IPS-11a (cell line): ENCODE measurements at regions not wholly inside any gene's neighbourhood (a gene's known extent, or its start where the extent isn't known, plus 50 kb on each side); places are given as distances from the start of the nearest gene placed in this dataset.
"Not testable (repeated sequence)": the region's sequence is repeated elsewhere in the genome, so short reads cannot be mapped to it uniquely, and the experiment has no call there.

Experiments used
- H3K4me3 ChIP-seq: one replicate; pipeline ENCODE4 v1.5.1; 2013; ENCODE audit warnings: low read depth, low read length, control low read depth

DNA sequence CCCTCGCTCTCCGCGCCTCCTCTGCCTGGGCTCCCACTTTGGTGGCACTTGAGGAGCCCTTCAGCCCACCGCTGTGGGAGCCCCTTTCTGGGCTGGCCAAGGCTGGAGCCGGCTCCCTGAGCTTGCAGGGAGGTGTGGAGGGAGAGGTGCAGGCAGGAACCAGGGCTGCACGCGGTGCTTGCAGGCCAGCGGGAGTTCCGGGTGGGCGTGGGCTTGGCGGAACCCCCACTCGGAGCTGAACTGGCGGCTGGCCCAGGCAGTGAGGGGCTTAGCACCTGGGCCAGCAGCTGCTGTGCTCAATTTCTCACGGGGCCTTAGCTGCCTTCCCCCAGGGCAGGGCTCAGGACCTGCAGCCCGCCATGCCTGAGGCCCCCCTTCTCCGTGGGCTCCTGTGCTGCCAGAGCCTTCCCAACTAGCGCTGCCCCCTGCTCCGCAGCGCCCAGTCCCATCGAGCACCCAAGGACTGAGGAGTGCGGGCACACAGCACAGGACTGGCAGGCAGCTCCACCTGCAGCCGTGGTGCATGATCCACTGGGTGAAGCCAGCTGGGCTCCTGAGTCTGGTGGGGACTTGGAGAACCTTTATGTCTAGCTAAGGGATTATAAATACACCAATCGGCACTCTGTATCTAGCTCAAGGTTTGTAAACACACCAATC lies 200.2 kb upstream of the RIMS1 start:
- not testable (repeated sequence) for H3K4me3 ChIP-seq

DNA sequence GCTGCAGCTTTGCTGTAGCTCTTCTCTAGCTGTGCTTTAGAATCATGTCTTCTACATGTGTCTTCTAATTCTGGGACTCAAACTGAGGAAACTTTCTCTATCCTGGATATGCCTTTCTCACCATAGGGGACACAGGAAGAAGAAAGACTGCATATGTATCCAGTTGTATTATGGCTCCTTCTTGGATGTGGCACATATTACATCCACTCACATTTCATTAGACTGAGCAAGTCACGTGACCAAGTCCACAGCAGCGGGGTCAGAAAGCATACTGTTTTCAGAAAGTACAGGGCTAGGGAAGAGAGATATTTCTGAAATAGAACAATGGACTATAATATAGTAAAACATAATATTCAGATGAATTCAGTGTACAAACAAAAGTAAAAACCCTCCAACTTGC lies 187.6 kb upstream of the RIMS1 start:
- H3K4me3 ChIP-seq = no peak overlapping the region

DNA sequence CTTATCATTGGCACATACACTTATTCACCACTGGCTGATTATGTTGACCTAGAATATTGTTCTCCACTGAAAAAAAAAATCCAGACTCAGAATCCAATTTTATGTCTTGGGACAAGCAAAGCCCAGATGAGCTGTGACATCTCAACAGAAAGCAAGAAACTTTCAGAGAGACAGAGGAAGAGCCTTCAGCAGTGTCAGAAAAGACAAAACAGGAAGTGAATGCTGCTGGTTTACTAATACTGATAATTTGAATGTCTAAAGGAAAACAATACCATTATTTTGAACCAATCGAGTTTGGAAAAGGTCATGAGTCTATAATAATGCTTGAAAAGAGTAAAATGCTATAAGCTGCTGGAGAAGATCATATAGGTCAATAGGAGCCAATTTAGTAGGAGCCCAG lies 179.8 kb upstream of the RIMS1 start:
- H3K4me3 ChIP-seq = no peak overlapping the region

DNA sequence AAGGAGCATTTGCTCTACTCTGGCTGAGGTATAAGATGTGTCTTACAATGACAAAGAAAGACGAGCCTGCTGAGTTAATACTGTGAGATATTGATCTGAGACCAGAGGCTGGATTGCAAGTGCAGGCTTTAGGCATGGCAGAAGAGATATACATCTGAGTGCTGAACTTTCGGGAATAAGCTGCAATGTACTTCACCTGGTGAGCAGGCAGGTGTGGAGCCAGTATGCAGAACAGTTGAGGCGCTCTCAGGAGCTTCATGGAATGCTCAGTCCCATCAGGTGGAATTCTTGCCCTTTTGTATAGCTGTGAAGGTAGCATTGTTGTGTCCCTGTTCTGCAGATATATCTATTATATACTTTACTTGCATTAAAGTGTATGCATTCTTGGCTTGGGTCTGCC lies 179.3 kb upstream of the RIMS1 start:
- no peak overlapping the region for H3K4me3 ChIP-seq

DNA sequence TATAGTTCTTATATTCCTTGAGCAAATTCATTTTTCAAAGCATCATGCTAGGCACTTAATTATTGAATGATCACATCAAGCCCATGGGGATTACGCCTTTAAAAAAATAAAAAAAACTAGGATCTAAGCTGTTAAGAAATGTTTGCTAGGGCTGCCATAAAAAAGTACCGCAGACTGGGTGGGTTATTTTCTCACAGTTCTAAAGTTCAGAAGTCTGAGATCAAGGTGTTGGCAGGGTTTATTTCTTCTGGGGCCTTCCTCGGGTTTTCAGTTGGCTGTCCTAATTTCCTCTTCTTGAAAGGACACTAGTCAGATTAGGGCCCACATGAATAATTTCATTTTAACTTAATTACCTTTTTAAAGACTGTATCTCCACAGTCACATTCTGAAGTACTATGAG lies 165.6 kb upstream of the RIMS1 start:
- no peak overlapping the region for H3K4me3 ChIP-seq

DNA sequence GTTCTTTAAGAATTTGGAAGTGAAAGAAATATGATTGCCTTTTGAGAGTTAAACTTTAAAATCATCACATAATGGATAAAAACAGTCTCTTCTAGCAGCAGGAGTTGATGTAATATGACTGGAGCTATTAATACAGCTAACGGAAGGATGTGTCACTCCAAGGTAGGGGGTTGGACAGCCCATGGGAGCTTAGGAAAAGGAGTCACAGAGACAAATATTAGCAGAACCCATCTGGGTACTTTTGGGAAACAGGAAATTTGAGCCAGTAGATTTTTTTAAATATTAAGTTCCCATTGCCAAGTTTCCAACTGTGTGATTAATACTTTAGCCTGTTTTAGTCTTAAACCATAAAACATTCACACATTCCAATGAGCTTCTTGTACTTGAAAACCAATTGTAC lies 164.7 kb upstream of the RIMS1 start:
- no peak overlapping the region for H3K4me3 ChIP-seq

DNA sequence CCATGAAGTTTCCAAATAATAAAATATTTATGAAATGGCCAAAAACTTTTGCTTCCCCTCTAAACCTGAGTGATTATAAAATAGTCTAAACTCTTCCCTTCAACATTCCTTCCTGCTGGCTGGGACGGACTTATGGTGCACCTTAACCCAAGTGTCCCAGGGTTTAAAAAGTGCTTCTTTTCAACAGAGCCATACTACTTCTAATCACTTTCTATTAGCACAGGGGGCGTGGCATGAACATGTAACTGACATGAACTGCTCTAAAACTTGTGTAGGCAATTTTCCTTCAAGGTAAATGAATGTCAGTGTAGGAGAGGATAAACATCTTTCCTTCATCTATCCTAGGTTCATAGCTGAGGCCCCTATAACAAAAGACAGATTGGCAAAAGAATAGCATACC lies 163.6 kb upstream of the RIMS1 start:
- H3K4me3 ChIP-seq = no peak overlapping the region

DNA sequence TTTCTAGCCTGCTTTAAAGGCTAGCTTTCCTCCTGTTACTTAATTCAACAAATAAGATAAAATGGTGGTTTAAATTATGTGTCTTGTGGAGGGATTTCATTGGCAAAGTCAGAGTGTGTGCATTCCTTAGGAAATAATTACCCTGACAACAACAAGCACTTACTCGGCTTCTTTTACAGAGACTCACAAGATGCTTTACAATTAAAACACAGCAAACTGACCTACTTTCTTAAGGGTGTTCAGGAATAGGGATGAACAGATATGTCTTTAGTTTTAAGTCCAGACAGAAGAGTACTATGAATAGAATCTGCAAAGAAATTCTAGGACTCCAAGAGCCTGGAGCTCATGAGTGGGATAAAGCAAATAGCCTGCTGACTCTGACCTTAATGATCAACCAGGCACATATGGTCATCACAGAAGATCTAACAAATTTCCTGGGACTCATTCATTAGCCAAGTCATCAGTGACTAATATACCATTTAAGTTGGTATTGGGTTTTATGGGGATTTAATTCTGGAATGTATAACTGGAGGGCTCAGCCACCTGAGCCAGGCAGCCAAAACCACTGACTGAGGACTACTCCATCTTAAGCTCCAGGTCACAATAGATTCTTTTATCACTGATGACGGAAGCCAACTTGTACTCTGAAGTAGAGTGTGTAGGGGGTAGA lies 161.8 kb upstream of the RIMS1 start:
- H3K4me3 ChIP-seq = no peak overlapping the region

DNA sequence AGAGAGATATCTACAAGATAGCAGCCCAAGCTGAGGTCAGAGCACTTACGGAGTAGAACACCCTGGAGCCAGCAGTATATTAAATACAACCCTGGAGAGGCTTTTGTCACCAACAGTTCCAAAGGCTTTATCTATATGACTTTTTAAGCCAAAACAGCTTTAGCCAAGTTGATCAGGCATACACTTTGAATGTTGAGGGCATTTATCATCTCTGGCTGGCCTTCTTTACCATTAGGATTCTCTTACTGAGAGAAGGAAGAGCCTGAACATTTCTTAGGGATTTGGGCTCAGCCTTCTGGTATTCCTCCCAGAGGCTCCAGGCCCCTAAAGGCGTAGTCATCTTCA lies 161.3 kb upstream of the RIMS1 start:
- H3K4me3 ChIP-seq = no peak overlapping the region

DNA sequence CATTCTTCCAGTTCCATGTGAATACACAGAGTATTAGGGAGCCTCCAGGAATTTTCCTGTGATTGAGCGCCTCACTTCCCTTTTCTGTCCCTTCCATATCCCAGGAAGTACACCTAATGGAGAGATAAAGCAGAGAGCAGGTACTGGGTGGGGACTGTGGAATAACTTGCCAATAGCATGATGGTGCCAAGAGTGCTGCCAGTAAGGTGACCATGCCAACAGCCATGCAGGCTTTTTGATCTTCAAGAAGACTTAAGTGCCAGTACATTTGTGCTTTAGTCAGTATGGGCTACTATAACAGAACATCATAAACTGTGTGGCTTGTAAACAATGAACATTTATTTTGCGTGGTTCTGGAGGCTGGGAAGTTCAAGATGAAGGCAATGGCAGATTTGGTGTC lies 160.2 kb upstream of the RIMS1 start:
- H3K4me3 ChIP-seq = no peak overlapping the region

DNA sequence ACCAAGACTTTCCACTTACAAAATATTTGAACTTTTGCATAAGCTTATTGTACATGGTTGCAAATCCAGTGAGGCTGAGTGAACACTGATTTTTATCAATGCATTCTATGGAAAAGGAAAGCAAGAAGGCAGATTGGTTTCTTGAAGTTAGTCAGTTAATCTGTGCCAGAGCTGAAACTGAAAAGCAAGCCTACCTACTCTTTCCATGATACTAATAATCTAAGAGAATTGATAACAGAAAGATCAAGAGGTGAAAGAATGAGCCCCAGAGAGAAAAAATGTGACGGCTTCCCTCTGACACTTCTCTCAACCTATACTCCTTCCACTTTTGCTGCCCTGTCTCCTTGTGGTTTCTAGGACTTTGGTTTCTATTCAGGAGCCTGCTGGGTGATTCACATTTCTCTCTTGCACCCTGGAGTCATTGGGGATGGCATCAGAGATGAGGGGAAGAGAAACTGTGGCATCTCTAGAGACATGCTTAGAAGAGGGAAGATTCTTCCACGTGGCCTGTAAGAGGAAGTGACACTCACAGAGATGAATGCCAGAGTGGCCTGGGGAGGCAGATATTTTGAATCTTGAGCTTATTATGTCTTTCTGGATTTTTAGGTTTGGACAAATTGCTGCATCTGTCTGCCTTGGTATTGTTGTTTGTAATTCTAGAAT lies 158.6 kb upstream of the RIMS1 start:
- H3K4me3 ChIP-seq = no peak overlapping the region

DNA sequence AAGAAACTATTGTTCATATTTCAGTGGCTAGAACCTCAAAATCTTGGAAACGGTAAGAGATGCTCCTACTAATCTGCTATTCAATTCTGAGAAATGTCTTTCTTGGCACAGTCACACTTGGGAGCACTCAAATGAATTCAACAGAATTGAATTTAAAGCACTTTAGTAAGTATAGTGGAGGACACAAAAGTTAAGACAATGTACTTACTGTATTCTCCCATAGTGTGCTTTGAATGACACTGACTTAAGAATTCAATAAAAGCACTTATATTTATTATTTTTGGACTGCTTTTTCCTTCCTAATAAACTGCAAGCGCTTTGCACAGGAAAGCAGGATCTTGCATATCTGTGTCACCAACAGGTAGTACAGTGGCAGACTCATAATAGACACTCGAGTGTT lies 156.1 kb upstream of the RIMS1 start:
- H3K4me3 ChIP-seq = no peak overlapping the region

DNA sequence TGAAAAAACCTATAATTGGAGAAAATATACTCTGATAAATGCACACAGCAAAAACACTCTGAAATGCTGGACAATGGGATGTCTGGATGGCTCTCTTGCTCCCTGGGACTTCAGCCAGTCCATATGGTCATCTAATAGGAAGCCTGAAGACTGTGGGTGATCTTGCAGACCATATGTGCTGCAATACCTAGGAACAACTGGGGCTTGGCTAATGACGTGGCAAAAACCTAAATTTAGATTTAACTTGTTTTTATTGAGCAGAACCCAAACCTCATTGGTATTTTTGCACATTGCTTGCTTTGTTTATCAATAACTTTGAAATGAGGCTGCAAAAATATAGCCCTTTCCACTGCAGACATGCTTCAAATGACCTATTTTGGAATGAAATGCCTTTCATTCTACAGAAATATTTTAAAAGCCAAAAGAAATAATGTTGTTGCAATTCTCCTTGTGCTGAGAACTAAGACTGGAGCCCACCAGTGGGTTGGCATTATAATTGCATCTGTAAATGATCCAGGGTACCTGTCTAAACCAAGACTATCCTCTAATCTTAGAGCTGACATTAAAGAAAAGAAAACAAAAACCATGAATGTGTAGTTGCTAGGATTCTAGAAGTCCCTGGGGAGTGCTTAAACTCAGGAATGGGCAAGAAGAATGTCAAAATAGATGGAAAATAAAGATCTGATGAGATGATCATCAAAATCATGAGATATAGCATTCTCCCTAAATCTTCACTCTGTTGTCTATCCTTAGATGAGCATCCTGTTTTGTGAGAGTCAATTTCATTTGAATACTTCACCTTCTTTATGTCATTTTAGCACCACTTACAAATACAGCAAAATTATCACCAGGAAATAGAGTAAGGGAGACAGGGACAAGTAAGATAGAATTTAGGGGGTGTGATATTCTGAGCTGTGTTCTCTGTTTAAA lies 152.1 kb upstream of the RIMS1 start:
- no peak overlapping the region for H3K4me3 ChIP-seq

DNA sequence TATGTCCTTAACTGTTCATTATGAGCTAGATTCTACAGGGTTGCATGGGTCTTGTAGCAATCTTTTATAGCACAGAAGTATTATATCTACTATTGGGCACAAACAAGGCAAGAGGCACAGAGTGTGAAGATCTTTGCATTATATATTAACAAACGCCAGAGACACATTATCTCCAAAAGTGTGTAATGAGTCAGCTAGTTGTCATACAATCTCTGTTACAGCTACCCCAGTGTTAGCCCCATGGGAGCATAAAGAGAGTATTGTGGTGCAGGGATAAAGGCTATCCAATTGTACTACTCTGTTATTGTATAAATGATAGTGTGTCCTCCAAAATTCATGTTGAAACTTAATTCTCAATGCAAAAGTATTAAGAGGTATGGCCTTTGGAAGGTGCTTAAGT lies 148.4 kb upstream of the RIMS1 start:
- no peak overlapping the region for H3K4me3 ChIP-seq

DNA sequence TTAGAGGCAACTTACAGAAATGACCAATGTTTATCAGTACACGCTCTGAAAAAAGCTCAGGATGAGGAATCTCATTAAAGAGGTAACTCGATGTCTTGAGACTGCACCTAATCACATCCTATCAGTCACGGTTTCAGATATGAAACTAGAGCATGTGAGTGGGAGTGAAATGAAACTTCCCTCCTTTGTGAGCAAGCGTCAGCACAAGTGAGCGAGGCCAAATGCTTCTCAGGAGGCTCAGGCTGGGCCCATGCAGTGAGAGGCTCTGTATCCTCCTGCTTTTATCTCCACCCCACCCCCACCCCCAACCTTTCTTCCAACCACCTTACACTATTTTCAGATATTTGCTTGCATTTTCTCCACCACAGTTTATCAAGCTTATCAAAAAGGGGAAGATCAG lies 140.8 kb upstream of the RIMS1 start:
- H3K4me3 ChIP-seq = no peak overlapping the region

DNA sequence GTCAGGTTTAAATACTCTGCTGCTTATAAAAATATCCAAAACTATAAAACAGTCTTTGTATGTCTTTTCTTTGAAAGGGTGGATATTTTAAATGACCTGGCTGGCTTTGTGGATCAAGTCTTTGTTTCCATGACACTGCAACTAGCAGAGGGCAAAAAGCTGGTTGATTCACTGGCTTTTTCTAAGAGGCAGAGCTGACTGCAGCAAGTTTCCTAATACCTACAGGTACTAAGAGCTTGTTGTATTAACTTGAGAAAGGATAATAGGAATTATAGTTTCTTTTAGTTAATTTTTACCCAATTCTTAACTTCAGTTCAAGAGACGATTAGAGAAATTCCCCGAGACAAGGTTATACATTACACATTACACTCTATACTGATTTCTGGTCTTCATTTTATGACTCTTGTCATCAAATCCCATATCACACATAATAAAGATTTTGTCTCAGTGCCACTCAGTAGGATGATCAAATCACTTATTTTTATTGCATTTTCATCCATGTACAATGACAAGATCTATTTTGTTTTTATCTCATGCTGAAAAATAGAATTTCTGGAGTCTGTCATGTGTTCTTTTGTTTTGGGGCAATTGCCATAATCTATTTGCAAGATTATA lies 120.1 kb upstream of the RIMS1 start:
- H3K4me3 ChIP-seq = no peak overlapping the region

DNA sequence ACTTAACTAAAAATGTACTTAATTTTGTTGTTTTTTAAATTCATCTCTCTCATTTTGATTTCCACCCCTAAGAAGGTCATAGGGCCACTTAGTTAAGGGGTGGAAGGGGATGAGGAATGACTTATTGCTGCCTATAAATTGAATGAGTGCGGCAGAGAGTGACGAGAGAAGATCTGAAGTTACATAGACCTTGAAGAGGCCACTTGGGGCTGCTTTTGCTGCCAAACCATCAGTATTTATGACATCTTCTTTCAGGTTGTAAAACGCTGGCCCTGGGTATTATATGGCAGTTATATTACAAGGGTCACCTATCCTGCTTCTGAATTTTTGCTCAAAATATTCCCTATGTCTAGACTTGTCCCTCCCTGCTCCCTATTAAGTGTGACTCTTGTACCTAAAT lies 119.6 kb upstream of the RIMS1 start:
- no peak overlapping the region for H3K4me3 ChIP-seq

DNA sequence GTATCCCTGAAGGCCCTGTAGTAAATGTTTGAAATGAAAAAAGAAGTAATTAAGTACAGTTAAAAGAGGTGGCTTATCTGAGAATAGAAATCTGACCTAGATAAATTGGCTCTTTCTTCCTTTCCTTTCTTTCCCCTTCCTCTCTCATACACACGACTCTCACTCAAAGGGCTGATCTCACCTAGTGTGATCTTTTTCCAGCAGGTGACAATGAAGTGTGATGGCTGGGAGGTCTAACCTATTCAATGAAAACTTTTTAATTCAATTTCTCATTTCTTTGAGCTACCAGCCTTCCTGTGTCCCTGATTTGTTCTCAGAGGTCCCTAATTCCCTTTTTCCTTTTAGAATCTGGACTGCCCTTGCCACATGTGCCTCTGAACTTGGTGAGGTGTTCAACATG lies 118.0 kb upstream of the RIMS1 start:
- no peak overlapping the region for H3K4me3 ChIP-seq

DNA sequence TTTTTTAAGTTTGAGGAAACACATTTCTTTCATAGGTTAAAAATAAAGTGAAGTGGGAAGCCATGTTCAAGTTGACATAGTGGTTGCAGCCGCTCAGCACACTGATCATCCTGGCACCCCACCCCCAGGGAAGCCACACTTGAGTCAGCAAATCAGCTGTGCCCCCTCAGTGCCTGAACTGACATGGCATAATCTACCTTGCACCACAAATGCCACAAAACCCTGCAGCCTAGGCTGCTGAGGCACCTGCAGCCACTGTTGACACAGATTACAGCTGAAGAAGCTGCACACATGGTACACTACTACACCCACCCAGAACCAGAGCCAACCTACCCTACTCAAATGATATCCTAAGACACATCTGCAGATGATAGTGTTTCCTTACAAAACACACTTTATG lies 77.5 kb upstream of the RIMS1 start:
- H3K4me3 ChIP-seq = no peak overlapping the region

DNA sequence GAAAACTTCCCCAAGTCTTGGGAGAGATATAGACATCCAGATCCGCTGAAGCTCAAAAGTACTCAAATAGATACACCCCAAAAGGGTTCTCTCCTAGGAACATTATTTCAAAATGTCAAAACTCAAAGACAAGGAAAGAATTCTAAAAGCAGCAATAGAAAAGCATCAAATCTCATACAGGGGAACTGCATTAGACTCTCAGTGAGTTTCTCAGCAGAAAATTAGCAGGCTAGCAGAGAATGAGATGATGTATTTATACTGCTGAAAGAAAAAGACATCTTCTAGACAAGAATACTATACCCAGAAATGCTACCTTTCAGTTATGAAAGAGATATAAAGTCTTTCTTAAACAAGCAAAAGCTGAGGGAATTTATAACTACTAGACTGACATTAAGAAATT lies 75.5 kb upstream of the RIMS1 start:
- H3K4me3 ChIP-seq = no peak overlapping the region

DNA sequence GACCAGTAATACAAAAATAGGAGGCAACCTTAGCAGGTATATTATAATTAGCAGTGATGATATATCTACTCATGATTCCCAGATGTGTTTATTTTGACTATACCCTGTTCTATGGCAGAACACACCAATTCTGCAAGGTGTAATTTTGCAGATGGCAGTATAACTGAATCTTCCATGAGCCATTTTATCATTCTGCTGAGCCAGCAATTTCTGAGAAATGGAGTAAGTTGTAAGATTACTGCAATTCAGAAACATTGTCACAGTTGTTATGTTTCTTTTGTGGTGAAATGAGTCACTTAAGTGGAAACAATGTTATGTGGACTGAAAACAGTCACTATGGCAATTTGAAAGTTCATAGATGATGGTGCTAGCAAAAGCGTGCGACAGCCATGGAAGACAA lies 63.7 kb upstream of the RIMS1 start:
- no peak overlapping the region for H3K4me3 ChIP-seq
